HepG2 (cell line): ENCODE measurements at regions not wholly inside any gene's neighbourhood (a gene's known extent, or its start where the extent isn't known, plus 50 kb on each side); places are given as distances from the start of the nearest gene placed in this dataset.

Experiments used
- LCORL ChIP-seq, 2 experiments: fragments of 450-650 bp in 1 of 2; sonication (generic) in 1 of 2; formaldehyde crosslinking in 1 of 2; IDR thresholded peaks; 2 replicates each; pipeline versions ENCODE4 v1.5.0 to v1.6.1; 2017 to 2020; ENCODE audit warnings: antibody characterized with exemption in 1 of 2, missing genetic modification reagents in 1 of 2
- MXI1 ChIP-seq: IDR thresholded peaks from 3 replicates; pipeline ENCODE4 v1.6.1; 2012; ENCODE audit warnings: low read depth, low read length, inconsistent platforms, borderline replicate concordance
- SMAD1 ChIP-seq: sonication (generic); formaldehyde crosslinking; IDR thresholded peaks from 2 replicates; pipeline ENCODE4 v1.4.0; 2020; ENCODE audit warnings: missing genetic modification reagents, low read depth, mild to moderate bottlenecking, borderline replicate concordance
- SRSF9 ChIP-seq: fragments of 200-400 bp; formaldehyde crosslinking; IDR thresholded peaks from 2 replicates; pipeline ENCODE4 v1.6.1; 2018; ENCODE audit warnings: borderline replicate concordance, mild to moderate bottlenecking, low read depth, low read length; ENCODE audit not compliant: insufficient read depth, poor library complexity, severe bottlenecking
- THAP11 ChIP-seq: IDR thresholded peaks from 2 replicates; pipeline ENCODE4 v1.6.1; 2016; ENCODE audit warnings: missing biosample characterization, missing genetic modification reagents
- TSC22D2 ChIP-seq: sonication (generic); formaldehyde crosslinking; IDR thresholded peaks from 2 replicates; pipeline ENCODE4 v1.5.1; 2020; ENCODE audit warnings: missing genetic modification reagents, mild to moderate bottlenecking, borderline replicate concordance
- XBP1 ChIP-seq: sonication (generic); formaldehyde crosslinking; IDR thresholded peaks from 2 replicates; pipeline ENCODE4 v1.5.0; 2020; ENCODE audit warnings: missing genetic modification reagents
- ZNF44 ChIP-seq: sonication (generic); formaldehyde crosslinking; IDR thresholded peaks from 2 replicates; pipeline ENCODE4 v1.5.1; 2020; ENCODE audit warnings: mild to moderate bottlenecking, missing genetic modification reagents
- ZNF713 ChIP-seq: sonication (generic); formaldehyde crosslinking; IDR thresholded peaks from 2 replicates; pipeline ENCODE4 v1.4.0; 2020; ENCODE audit warnings: mild to moderate bottlenecking, missing genetic modification reagents
- ZNF737 ChIP-seq: sonication (generic); formaldehyde crosslinking; IDR thresholded peaks from 2 replicates; pipeline ENCODE4 v1.5.0; 2020; ENCODE audit warnings: missing genetic modification reagents, mild to moderate bottlenecking, borderline replicate concordance
- TF ChIP-seq, protein P1 (sequence below): sonication (generic); formaldehyde crosslinking; IDR thresholded peaks from 2 replicates; pipeline ENCODE4 v1.4.0; 2020; ENCODE audit warnings: missing genetic modification reagents, borderline replicate concordance
- TF ChIP-seq, protein P2 (sequence below), 2 experiments: sonication (generic) in 1 of 2; formaldehyde crosslinking in 1 of 2; IDR thresholded peaks; 2 replicates each; pipeline versions ENCODE4 v1.5.1 to v1.6.1; 2011 to 2020; ENCODE audit warnings: borderline replicate concordance in 1 of 2, low read depth in 1 of 2, low read length in 1 of 2, mild to moderate bottlenecking in 1 of 2, missing genetic modification reagents in 1 of 2, moderate library complexity in 1 of 2
- TF ChIP-seq, protein P3 (sequence below): sonication (generic); formaldehyde crosslinking; IDR thresholded peaks from 2 replicates; pipeline ENCODE4 v1.4.0; 2020; ENCODE audit warnings: missing genetic modification reagents, borderline replicate concordance
- TF ChIP-seq, protein P4 (sequence below): sonication (generic); formaldehyde crosslinking; IDR thresholded peaks from 2 replicates; pipeline ENCODE4 v1.4.0; 2020; ENCODE audit warnings: mild to moderate bottlenecking, missing genetic modification reagents

DNA sequence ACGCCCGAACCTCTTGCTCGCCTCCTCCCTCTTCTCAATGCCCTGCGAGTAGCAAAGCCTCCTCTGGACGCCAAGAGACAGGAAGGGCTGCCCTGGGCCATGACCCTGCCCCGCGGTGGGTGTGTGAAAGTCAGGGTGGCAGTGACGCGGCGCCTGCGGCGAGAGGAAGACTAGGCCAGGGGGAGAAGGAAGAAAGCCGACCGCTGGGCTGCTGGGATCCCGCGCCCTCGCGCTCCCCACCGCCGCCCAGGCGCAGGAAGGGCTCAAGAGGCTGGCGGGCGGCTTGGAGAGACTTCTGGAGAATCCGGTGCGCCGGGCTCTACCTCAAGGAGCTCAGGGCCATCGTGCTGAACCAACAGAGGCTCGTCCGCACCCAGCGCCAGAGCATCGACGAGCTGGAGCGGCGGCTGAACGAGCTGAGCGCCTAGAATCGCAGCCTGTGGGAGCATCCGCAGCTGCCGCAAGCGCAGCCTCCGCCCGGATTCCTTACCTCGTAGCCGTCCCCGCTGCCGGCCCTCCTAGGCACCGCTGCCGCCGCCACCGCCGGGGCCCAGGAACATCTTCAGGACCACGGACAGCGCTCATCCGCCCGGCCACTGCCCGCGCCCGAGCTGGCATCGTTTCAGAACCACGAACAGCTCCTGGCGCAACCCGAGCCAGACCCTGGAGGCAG, 105.0 kb upstream of the PRB2 start (continued):
- TF ChIP-seq, protein P1, sequence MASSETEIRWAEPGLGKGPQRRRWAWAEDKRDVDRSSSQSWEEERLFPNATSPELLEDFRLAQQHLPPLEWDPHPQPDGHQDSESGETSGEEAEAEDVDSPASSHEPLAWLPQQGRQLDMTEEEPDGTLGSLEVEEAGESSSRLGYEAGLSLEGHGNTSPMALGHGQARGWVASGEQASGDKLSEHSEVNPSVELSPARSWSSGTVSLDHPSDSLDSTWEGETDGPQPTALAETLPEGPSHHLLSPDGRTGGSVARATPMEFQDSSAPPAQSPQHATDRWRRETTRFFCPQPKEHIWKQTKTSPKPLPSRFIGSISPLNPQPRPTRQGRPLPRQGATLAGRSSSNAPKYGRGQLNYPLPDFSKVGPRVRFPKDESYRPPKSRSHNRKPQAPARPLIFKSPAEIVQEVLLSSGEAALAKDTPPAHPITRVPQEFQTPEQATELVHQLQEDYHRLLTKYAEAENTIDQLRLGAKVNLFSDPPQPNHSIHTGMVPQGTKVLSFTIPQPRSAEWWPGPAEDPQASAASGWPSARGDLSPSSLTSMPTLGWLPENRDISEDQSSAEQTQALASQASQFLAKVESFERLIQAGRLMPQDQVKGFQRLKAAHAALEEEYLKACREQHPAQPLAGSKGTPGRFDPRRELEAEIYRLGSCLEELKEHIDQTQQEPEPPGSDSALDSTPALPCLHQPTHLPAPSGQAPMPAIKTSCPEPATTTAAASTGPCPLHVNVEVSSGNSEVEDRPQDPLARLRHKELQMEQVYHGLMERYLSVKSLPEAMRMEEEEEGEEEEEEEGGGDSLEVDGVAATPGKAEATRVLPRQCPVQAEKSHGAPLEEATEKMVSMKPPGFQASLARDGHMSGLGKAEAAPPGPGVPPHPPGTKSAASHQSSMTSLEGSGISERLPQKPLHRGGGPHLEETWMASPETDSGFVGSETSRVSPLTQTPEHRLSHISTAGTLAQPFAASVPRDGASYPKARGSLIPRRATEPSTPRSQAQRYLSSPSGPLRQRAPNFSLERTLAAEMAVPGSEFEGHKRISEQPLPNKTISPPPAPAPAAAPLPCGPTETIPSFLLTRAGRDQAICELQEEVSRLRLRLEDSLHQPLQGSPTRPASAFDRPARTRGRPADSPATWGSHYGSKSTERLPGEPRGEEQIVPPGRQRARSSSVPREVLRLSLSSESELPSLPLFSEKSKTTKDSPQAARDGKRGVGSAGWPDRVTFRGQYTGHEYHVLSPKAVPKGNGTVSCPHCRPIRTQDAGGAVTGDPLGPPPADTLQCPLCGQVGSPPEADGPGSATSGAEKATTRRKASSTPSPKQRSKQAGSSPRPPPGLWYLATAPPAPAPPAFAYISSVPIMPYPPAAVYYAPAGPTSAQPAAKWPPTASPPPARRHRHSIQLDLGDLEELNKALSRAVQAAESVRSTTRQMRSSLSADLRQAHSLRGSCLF (CRISPR knock-in tag) = peak; percentile 99
- TF ChIP-seq THAP11 (peak; percentile 82), LCORL (IDR thresholded peaks at IDR 0.05) (no peak), LCORL (CRISPR knock-in tag; IDR thresholded peaks at IDR 0.05) (peak; percentile 43; the same call in 1 of the 2 replicates), SMAD1 (CRISPR knock-in tag) (no peak), ZNF44 (peak; percentile 93; the same call in 1 of the 2 replicates), TSC22D2 (peak; percentile 100), ZNF737 (CRISPR knock-in tag) (peak; percentile 94), XBP1 (CRISPR knock-in tag) (peak; percentile 97), ZNF713 (CRISPR knock-in tag) (no peak), SRSF9 (no peak), MXI1 (no peak)
- TF ChIP-seq, protein P2, sequence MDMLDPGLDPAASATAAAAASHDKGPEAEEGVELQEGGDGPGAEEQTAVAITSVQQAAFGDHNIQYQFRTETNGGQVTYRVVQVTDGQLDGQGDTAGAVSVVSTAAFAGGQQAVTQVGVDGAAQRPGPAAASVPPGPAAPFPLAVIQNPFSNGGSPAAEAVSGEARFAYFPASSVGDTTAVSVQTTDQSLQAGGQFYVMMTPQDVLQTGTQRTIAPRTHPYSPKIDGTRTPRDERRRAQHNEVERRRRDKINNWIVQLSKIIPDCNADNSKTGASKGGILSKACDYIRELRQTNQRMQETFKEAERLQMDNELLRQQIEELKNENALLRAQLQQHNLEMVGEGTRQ (IDR thresholded peaks at IDR 0.05; ENCODE audit: low read depth, low read length) = no peak
- TF ChIP-seq, protein P2 (CRISPR knock-in tag; IDR thresholded peaks at IDR 0.05; ENCODE audit: borderline replicate concordance) = no peak; the same call in 1 of the 2 replicates
- TF ChIP-seq, protein P3, sequence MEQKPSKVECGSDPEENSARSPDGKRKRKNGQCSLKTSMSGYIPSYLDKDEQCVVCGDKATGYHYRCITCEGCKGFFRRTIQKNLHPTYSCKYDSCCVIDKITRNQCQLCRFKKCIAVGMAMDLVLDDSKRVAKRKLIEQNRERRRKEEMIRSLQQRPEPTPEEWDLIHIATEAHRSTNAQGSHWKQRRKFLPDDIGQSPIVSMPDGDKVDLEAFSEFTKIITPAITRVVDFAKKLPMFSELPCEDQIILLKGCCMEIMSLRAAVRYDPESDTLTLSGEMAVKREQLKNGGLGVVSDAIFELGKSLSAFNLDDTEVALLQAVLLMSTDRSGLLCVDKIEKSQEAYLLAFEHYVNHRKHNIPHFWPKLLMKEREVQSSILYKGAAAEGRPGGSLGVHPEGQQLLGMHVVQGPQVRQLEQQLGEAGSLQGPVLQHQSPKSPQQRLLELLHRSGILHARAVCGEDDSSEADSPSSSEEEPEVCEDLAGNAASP = peak; percentile 93
- TF ChIP-seq, protein P4, sequence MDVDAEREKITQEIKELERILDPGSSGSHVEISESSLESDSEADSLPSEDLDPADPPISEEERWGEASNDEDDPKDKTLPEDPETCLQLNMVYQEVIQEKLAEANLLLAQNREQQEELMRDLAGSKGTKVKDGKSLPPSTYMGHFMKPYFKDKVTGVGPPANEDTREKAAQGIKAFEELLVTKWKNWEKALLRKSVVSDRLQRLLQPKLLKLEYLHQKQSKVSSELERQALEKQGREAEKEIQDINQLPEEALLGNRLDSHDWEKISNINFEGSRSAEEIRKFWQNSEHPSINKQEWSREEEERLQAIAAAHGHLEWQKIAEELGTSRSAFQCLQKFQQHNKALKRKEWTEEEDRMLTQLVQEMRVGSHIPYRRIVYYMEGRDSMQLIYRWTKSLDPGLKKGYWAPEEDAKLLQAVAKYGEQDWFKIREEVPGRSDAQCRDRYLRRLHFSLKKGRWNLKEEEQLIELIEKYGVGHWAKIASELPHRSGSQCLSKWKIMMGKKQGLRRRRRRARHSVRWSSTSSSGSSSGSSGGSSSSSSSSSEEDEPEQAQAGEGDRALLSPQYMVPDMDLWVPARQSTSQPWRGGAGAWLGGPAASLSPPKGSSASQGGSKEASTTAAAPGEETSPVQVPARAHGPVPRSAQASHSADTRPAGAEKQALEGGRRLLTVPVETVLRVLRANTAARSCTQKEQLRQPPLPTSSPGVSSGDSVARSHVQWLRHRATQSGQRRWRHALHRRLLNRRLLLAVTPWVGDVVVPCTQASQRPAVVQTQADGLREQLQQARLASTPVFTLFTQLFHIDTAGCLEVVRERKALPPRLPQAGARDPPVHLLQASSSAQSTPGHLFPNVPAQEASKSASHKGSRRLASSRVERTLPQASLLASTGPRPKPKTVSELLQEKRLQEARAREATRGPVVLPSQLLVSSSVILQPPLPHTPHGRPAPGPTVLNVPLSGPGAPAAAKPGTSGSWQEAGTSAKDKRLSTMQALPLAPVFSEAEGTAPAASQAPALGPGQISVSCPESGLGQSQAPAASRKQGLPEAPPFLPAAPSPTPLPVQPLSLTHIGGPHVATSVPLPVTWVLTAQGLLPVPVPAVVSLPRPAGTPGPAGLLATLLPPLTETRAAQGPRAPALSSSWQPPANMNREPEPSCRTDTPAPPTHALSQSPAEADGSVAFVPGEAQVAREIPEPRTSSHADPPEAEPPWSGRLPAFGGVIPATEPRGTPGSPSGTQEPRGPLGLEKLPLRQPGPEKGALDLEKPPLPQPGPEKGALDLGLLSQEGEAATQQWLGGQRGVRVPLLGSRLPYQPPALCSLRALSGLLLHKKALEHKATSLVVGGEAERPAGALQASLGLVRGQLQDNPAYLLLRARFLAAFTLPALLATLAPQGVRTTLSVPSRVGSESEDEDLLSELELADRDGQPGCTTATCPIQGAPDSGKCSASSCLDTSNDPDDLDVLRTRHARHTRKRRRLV (CRISPR knock-in tag) = peak; percentile 93
